NCI-H1092 (cell line): ENCODE measurements at regions not wholly inside any gene's neighbourhood (a gene's known extent, or its start where the extent isn't known, plus 50 kb on each side); places are given as distances from the start of the nearest gene placed in this dataset.
"Not testable (repeated sequence)": the region's sequence is repeated elsewhere in the genome, so short reads cannot be mapped to it uniquely, and the experiment has no call there.

Experiments
- DNase-seq: peaks from one replicate; lab custom pipeline; 2025; lab: John Stamatoyannopoulos, UW

DNA sequence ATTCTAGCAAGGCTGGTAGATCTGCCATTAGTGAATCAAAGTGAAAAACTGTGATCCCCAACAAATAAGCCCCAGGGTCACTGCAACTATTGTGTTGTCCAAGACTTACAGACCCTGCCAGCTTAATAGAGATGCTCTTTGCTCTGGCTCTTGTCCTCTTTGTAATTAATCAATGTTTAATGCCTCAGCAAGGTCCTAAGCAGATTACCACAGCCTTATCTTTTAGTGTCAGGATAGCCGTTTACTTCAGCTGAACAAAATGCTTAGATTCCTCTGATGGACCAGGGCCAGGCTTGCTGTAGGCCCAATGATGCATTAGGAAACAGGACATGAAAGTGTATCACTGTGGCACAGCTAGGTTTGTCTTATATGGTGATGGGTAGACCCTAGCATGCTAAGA lies 353.3 kb downstream of the HACE1 start:
- no peak for DNase-seq

DNA sequence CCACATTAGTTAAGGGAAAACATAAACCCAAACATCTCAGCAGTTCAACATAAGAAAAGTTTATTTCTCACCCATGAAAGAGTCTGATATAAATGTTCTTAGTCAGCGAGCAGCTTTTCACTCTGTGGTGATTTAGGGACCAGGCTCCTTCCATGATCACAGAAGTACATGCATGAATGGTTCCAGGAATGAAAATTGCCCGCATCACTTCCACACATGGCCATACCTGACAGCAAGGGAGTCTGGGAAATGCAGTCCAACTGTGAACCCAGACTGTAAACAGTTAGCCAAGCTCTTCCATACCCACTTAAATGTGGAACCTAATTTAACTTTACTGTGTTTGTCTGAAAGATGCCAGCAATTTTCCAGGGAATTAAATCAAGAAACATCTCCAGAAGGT lies 353.9 kb downstream of the HACE1 start:
- DNase-seq, result no peak

DNA sequence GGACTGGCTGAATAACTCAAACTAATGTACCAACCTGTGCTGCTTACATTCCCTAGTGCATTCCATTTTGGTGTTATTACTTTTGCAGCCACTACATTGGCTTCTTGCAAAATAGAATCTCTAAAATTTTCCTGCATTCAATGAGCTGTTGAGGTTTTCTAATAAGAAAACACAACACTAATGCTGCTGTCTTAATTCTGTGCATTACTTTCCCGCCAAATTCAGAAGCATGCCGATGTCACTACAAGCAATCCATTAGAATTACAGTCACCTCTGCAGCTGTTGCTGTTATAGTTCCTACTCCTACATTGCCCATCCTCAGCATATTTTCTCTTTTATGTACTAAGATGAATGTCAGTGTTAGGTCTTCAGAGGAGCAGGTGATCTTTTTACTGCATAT lies 359.5 kb downstream of the HACE1 start:
- DNase-seq, result no peak

DNA sequence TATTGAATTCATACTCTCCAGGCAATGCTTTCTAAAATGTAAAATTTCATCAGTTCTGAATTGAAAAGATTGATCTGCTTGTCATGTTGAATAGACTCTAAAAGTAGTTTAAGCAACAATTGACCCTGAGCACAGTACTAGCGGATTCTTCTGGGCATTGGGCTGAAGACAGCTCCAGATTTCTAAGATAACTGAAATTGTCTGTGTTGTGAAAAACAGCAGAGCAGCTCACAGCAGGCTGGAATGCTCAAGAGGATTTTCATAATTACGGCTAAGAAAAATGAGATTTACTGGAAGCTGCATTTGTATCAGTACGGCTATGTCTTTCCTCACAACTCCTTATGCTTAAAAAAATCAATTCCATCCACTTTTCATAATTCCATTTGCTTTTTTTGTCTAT lies 373.7 kb downstream of the HACE1 start:
- no peak for DNase-seq

DNA sequence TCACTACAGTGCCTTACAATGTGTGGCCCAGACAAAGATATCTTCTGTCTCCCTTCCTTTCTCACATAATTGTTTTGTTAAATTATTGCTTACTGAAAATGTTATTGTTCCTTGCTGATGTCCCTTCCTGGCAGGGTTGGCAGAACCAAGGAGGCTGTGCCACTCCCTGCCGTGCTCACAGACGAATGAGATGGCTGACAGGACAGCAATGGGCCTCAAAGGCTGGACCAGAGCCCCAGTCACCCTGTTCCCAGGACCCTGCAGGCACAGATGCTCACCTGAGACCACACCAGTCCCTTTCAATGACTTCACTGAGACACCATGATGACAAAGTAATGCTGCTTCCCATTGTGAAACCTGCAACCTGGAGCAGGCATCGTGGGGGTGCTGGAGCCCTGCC lies 375.1 kb downstream of the HACE1 start:
- DNase-seq, result no peak

DNA sequence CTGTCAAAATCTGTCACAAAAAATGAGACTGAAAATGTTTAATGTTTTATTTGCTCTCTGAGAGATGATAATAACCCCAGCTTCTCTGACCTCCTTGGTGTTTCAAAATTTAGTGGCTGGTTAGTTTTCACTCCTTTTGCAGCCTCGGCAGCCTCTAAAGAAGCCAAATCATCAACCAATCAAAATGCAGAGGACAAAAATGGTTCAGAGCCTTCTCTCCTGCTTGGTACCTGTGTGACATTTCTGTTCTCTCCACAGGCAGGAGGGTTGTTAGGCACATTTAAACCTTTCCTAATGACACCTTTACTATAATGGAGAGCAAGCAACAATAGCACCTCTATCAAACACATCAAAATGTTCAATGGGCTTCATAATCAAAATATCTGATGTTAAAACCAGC lies 375.5 kb downstream of the HACE1 start:
- no peak for DNase-seq

DNA sequence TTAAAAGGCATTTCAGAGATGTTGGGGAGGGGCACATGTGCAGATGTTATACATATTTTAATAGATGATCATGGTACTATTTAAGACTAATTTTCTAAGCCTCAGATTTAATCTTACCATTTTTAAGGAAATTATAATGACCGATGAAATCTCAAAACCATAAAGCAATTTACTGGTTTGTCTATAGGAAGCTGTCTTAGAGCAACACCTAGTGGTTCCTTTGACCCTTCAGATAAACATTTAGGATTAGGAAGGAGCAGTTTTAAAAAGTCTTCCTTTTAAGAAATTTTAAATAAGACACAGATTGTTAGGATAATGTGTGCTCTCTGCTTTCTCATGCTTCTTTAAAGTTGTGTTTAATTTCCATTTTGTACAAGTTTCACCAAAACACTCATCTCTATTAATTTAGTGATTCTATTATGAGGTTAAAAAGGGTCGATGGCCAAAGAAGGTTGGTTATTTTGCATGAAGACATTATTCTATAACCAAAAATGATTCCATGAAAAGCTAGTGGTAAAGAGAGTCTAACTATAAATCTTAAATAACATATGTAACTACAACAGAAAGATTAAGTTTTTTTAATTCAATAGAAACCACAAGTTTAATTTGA lies 376.4 kb downstream of the HACE1 start:
- DNase-seq, result no peak

DNA sequence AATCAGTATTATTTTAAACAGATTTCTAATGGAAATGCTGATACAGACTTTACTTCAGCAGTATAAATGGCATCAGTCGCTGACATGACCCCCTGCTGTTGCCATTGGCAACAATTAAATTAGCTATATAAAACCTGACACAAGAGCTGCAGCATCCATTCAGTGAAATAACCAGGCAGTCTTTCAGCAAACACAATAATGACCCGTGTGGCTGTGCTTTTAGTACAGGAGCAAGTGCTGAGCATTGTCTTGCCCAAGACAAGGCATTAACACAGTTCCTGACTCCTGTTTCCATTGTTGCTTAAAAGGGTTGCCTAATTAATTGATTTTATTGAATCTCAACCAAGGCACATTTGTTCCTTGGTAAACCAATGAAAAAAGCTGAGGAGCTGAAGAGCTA lies 382.1 kb downstream of the HACE1 start:
- no peak for DNase-seq

DNA sequence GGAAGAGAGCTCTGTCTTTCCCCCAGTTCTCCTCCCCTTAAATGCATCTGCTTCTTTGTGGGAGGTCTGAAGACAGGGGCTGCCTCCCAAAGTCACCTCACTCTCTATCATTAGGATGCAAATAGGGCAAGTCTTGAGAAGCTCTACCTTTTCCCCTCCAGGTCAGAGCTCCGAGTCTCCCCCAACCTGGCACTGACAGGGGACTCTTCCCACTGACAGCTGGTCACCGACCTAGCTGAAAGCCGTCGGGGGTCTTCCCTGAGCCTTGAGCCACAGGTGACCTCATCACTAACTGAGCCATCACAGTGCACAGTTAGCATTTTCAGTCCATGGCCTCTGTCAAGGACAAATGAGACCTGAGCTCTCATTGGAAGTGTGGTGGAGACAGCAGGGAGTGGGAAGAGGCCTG lies 386.7 kb downstream of the HACE1 start:
- DNase-seq, result no peak

DNA sequence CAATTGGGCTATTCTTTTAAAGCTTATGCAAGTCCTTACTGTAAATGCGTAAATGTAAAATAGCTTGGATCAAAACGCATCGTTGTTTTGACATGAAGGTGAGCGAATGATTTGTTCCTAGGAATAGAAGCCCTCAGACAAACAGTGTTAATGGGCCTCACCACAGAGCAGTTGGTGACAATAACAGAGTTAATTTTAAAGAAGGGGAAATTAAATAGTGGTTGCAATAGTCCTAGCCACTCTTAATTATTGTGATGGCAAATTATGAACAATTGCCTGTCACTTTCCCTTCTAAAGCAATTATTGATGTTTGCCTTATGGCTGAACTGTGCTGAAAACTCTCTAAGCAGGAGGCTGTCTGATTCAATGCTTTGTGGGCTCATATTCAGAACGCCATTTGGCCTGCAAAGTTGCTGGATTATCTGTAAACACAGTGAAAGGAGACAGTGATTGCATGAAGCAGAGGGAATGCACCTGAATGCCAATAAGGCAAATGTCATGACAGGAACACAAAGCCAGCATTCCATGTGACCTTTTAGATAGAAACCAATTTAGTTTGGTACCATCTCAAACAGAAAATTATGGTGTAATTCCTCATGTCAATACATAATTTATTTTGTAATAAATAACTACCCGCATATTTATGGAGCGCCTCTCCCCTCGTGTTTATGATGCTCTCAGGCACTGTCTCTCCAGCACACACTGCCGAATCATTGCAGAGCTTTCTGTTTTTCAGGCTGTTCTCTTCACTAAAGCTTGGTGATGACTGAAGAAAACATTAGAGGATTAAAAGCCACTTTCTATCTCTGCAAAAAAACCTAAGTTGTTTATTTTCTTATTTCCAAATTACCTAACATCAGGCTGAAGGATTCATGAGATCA lies 387.5 kb downstream of the HACE1 start:
- no peak for DNase-seq

DNA sequence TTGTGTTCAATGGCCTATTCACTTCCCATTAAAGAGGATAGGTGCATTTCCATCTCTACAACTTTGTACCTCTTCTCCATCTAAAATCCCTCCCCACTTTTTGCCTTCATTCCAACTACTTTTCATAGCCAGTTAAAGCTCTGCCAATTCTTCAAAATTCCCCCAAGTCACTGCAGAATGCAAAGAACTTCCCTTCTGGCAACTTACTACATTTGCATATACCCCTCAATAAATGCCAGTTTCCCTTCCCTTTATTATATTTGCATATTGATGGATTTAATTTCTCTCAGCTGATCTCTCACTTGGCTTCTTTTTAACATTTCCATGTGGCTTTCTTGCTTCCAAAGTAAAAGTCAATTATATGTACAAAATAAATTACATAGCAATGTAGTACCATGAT lies 393.4 kb downstream of the HACE1 start:
- DNase-seq, result no peak

DNA sequence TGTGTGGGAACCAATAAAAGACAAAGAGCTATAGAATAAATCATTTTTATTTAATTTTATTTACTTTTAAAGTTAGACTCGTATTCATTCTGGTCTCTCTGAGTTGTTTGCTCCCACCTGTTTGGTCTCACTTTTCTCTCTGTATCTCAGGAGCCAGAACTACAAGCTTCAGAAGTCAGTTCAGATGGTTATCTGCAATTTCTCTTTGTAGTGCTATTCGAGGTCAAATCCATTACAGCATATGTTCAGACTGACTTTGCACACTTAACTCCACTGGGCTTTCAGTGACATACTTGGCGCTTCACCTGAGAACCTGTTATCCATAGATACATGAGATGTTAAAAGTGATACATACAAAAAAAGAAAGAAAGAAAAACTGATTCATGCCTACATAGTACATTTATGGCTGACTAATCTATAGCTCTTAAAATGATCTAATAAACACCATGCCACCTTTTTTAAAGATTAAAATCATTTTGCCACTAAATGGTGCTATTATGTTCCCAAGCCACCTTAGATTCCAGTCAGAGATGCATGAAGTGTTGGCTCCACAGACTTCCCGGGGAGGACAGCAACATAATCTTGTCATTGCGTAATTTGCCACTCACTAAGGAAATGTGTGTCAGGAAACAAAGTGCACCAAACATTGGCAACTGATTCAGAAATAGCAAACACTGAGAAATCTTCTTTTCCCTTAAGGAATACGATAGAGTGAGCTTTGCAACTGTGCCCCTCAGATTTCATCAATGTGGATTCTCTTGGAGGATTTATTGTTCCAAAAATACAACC lies 396.7 kb downstream of the HACE1 start:
- DNase-seq, result no peak

DNA sequence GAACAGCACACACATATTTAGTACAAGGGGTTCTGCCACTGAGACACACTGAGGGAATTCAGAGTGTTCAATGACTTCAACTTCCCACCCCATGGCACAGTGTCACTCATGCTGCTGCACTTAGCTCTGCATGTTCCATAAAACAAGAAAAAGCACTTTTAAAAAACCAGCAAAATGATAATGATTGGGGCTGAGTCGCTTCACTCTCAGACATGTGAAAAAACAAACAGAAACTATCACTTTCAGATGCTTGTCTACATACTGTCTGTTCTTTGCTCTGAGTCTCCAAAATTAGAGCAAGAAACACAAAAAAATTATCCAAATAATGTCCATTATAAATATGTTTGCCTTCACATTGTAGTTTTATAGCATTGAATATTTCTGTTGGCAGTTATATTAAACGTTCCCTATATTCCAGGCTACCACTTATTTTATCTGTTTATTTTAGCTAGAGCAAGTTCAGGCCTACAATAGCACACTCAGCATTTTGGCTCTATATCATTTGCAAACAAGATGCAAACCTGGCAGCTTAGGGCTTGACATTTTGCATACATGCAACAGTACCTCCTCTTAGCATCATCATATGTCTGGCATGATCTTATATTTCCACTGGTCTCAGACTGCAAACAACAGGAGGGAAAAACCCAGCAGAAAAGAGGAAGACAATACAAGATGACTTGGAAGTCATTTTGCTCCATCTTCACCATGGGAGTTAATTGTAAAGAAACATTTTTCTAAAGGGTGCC lies 398.8 kb downstream of the HACE1 start:
- DNase-seq, result no peak

DNA sequence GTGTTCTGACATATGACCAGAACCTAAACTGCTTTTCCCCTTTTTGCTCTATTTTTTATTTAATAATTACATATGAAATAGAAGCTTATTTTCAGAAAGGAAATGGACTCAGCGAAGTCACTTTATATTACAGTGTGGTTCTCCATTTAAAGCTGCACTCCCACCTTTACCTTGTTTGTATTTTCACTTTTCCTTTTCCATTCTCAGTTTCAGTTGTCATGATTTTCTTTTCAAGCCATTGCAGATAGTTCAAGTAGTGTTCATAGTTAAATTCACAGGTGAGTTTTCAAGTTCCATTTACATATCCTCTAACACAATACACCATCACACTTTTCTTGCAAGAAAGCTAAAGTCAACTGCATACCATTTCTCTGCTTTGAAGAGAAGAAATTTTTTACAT lies 400.2 kb downstream of the HACE1 start:
- DNase-seq, result no peak

DNA sequence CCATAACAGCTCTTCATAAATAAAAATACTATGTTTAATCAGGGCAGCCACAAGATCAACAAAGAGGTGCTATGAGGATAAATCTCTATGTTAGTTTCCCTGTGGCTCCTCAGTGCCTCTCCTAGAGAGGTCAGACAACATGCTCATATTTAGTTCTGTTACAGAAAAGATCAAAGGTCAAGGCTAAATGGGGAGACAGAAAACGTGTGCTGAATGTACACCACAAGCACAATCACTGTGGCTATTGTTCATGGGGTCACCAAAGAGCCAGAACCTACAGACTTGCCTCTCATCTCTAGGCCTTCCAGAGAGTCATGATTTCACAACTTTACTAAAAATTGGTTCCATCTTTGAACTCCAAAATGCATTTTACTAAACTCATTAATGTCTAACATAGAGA lies 409.8 kb downstream of the HACE1 start:
- DNase-seq, result no peak

DNA sequence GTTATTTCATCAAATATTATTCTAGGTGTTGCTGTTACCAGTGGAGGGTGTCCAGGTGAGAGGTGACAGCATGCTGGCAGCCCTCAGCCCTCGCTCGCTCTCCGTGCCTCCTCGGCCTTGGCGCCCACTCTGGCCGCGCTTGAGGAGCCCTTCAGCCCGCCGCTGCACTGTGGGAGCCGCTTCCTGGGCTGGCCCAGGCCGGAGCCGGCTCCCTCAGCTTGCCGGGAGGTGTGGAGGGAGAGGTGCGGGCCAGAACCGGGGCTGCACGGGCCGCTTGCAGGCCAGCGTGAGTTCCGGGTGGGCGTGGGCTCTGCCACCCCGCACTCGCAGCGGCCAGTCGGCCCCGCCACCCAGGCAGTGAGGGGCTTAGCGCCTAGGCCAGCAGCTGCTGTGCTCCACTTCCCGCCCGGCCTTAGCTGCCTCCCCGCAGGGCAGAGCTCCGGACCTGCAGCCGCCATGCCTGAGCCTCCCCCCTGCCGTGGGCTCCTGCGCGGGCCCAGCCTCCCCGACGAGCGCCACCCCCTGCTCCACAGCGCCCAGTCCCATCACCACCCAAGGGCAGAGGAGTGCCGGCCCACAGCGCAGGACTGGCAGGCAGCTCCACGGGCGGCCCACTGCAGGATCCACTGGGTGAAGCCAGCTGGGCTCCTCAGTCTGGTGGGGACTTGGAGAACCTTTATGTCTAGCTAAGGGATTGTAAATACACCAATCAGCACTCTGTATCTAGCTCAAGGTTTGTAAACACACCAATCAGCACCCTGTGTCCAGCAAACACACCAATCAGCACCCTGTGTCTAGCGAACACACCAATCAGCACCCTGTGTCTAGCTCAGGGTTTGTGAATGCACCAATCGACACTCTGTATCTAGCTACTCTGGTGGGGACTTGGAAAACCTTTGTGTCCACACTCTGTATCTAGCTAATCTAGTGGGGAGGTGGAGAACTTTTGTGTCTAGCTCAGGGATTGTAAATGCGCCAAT lies 413.3 kb downstream of the HACE1 start:
- DNase-seq, result not testable (repeated sequence)

DNA sequence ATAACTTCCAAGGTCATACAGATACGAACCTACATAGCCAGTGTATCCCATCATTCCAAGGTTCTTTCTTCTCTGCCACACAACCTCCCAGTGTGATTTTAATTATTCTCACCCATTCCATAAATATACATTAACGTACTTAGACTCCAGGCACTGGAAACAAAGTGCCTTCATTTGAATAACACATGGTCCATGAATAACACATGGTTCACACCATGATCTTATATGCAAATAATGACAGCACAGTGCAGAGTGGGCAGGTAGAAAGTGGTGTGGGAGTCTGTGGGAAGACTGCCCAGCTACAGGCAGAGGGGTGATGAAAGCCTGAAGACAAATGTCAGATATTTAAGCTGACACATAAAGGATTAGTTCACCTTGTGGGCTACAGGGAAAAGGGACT lies 425.2 kb downstream of the HACE1 start:
- no peak for DNase-seq

DNA sequence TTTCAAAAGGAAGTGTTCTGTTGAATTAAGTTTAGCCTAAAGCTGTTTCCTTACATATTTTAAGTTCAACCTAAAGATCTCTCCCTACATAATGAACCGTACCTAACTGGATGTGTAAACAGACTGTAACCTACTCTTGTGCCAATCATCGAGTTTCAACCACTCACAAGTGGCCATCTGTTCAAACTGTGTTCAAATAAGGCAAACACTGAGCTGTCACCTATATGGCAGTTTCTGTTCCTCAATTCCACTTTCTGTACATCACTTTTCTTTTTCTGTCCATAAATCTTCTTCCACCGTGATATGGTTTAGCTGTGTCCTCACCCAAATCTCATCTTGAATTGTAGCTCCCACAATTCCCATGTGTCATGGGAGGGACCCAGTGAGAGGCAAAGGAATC lies 428.6 kb downstream of the HACE1 start:
- DNase-seq, result no peak

DNA sequence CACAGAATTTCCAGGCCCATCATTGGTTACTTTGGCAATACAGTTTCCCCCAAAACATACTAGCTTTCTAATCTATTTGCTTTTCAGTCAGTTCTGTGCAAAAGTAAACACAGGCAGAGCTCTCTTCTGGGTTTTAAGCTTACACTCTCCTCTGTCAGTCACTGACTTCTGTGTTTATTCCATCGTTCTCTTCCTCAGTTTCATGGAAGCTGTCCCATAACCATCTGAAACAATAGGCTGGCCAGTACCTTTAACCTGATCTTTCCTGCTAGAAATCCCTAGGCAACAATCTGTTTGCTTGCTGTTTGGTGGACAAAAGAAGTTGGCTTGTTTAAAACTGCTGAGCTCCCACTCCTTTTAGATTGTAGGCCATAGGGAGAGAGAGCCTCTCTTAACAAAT lies 431.5 kb downstream of the HACE1 start:
- DNase-seq, result no peak

DNA sequence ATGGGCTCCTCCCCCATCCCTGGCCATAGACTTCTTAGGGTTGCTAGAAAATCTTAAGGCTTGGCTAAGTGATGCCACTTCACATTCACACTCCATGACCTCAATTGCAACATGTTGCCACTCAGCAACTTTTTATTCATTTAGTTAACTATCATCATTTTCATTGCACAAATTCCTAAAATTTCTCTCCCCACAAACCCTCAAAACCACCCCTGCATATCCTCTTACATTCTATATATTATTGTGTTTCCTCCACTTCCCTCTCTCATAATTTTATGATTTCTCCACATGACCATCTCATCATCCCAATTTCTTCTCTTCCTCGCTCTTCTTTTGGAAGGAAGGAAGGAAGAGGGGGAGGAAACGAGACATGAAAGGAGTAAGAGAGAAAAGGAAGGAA lies 436.0 kb downstream of the HACE1 start:
- no peak for DNase-seq

DNA sequence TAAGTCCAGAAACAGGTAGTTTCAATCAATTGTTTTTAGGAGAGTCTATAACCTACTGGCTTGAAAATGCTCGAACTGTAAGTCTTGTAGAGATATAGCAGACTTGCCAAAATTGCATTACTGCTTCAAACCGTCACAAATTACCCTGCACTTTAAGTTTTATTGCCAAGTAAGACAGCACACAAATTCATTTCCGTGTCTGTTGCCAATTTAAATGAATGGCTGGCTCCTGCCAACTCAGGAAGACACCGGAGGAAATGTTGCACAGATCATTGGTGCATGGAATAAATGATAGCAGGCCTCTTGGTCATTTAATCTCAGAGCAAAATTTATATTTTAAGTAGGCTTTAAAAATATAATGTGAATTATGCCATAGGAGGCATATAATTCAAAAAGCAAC lies 438.1 kb downstream of the HACE1 start:
- DNase-seq, result no peak
